OCI-LY3 (cell line): ENCODE measurements at regions not wholly inside any gene's neighbourhood (a gene's known extent, or its start where the extent isn't known, plus 50 kb on each side); places are given as distances from the start of the nearest gene placed in this dataset.

Source experiments
- H2AFZ ChIP-seq: fragments of 200-600, 300-600 bp; shearing (Covaris generic); 2 replicates; pipeline ENCODE4 v1.6.0; 2014; ENCODE audit warnings: antibody characterized with exemption, low read depth, low read length
- H3K27ac ChIP-seq: fragments of 200-600, 300-600 bp; sonication (generic); 2 replicates; pipeline ENCODE4 v1.5.1; 2014; ENCODE audit warnings: mild to moderate bottlenecking, low read length, moderate library complexity, mixed read lengths
- H3K27me3 ChIP-seq: fragments of 200-600, 300-600 bp; sonication (generic); 2 replicates; pipeline ENCODE4 v1.6.1; 2014; ENCODE audit warnings: low read depth, low read length, mixed read lengths
- H3K36me3 ChIP-seq: fragments of 200-600, 300-600 bp; sonication (generic); replicated peaks from 2 replicates; pipeline ENCODE3; 2014; ENCODE audit warnings: low read depth, low read length, mixed read lengths
- H3K4me1 ChIP-seq: fragments of 300-600, 200-600 bp; sonication (generic); 2 replicates; pipeline ENCODE4 v1.6.1; 2014; ENCODE audit warnings: low read length, mixed read lengths
- H3K4me2 ChIP-seq: fragments of 200-600, 300-600 bp; sonication (generic); 2 replicates; pipeline ENCODE4 v1.6.1; 2014; ENCODE audit warnings: low read length, mixed read lengths
- H3K4me3 ChIP-seq: fragments of 300-600, 200-600 bp; sonication (generic); 2 replicates; pipeline ENCODE4 v1.5.1; 2014; ENCODE audit warnings: antibody characterized with exemption, mild to moderate bottlenecking, low read length, moderate library complexity
- H3K79me2 ChIP-seq: fragments of 300-600, 200-600 bp; shearing (Covaris generic); 2 replicates; pipeline ENCODE4 v1.6.1; 2014; ENCODE audit warnings: mild to moderate bottlenecking, low read length, mixed read lengths
- H3K9ac ChIP-seq: fragments of 300-600, 200-600 bp; shearing (Covaris generic); 2 replicates; pipeline ENCODE4 v1.6.0; 2014; ENCODE audit warnings: mild to moderate bottlenecking, low read length, moderate library complexity
- H3K9me3 ChIP-seq: fragments of 200-600, 300-600 bp; shearing (Covaris generic); 2 replicates; pipeline ENCODE4 v1.6.1; 2014; ENCODE audit warnings: low read length, mixed read lengths; ENCODE audit not compliant: insufficient read depth
- H4K20me1 ChIP-seq: fragments of 200-600, 300-600 bp; sonication (generic); 2 replicates; pipeline ENCODE4 v1.6.1; 2016; ENCODE audit warnings: low read length, mixed read lengths; ENCODE audit not compliant: insufficient read depth
- CTCF ChIP-seq: fragments of 200-600, 300-600 bp; sonication (generic); IDR thresholded peaks from 2 replicates; pipeline ENCODE4 v1.5.1; 2014; ENCODE audit warnings: antibody characterized with exemption, low read length, low read depth
- EZH2phosphoT487 ChIP-seq: fragments of 200-600 bp; shearing (Covaris generic); IDR thresholded peaks from 2 replicates; pipeline ENCODE4 v1.6.1; 2018; ENCODE audit warnings: antibody characterized with exemption, mixed run types, low read depth

GRCh38 chr12:87930033-87930432 lies 99.2 kb downstream of the C12orf50 start:
- TF ChIP-seq CTCF: no peak
- no peak for TF ChIP-seq EZH2phosphoT487
- Histone ChIP-seq H3K79me2 (no peaks in the 10 kb centered on the region), H2AFZ (no peak overlapping the region)

GRCh38 chr12:87929346-87929745 lies 99.9 kb downstream of the C12orf50 start:
- H3K4me3 ChIP-seq: no peak overlapping the region
- H3K36me3 ChIP-seq: no peaks in the 10 kb centered on the region
- H3K4me1 ChIP-seq: no peaks in the 10 kb centered on the region
- H3K9ac ChIP-seq: no peak overlapping the region
- H2AFZ ChIP-seq: no peak overlapping the region
- H3K9me3 ChIP-seq: no peaks in the 10 kb centered on the region
- H3K27ac ChIP-seq: no peak overlapping the region
- H3K4me2 ChIP-seq: no peak overlapping the region
- H3K27me3 ChIP-seq: no peaks in the 10 kb centered on the region
- TF ChIP-seq CTCF (no peak), EZH2phosphoT487 (no peak)
- no peaks in the 10 kb centered on the region for H3K79me2 ChIP-seq
- no peaks in the 10 kb centered on the region for H4K20me1 ChIP-seq

More at GRCh38 chr12:87930033-87930432, 99.2 kb downstream of the C12orf50 start:
- H3K27me3 ChIP-seq: no peaks in the 10 kb centered on the region
- 0 out of 2 replicates have a peak, but pooled peaks cover under 1% of the 10 kb centered on the region for H3K9me3 ChIP-seq
- H3K27ac ChIP-seq: no peak overlapping the region
- H3K9ac ChIP-seq: no peak overlapping the region
- H3K4me1 ChIP-seq: no peaks in the 10 kb centered on the region
- H3K4me2 ChIP-seq: no peak overlapping the region
- H4K20me1 ChIP-seq: no peaks in the 10 kb centered on the region
- H3K36me3 ChIP-seq: no peaks in the 10 kb centered on the region
- H3K4me3 ChIP-seq: no peak overlapping the region

GRCh38 chr12:87928031-87928430 lies 101.2 kb downstream of the C12orf50 start:
- TF ChIP-seq CTCF (no peak), EZH2phosphoT487 (no peak)
- Histone ChIP-seq H3K9ac (no peak overlapping the region), H3K4me2 (no peak overlapping the region), H3K27ac (no peak overlapping the region), H3K4me3 (no peak overlapping the region), H3K9me3 (no peaks in the 10 kb centered on the region), H2AFZ (no peak overlapping the region), H4K20me1 (no peaks in the 10 kb centered on the region), H3K4me1 (no peaks in the 10 kb centered on the region), H3K79me2 (no peaks in the 10 kb centered on the region), H3K27me3 (no peaks in the 10 kb centered on the region), H3K36me3 (no peaks in the 10 kb centered on the region)

GRCh38 chr12:87925021-87925420 lies 104.2 kb downstream of the C12orf50 start:
- H3K36me3 ChIP-seq: no peaks in the 10 kb centered on the region
- H3K27me3 ChIP-seq: no peaks in the 10 kb centered on the region
- H3K79me2 ChIP-seq: no peaks in the 10 kb centered on the region
- H3K4me1 ChIP-seq: no peaks in the 10 kb centered on the region
- no peak overlapping the region for H3K9ac ChIP-seq
- no peak overlapping the region for H2AFZ ChIP-seq
- no peak overlapping the region for H3K27ac ChIP-seq
- no peak overlapping the region for H3K4me2 ChIP-seq
- no peak for TF ChIP-seq CTCF
- no peak for TF ChIP-seq EZH2phosphoT487
- no peak overlapping the region for H3K4me3 ChIP-seq
- H3K9me3 ChIP-seq: no peaks in the 10 kb centered on the region
- no peaks in the 10 kb centered on the region for H4K20me1 ChIP-seq
